ENCODE measurements at regions not wholly inside any gene's neighbourhood (a gene's known extent, or its start where the extent isn't known, plus 50 kb on each side); places are given as distances from the start of the nearest gene placed in this dataset.

- TF ChIP-seq GATA1 (IDR thresholded peaks at IDR 0.05; ENCODE audit: low read depth, low read length) (no peak), POLR2A (IDR thresholded peaks at IDR 0.05; ENCODE audit: low read length) (no peak)
- DNase-seq = no peak
Measured at GRCh38 chr12:14243941-14244340, 121.5 kb upstream of the ATF7IP start.

GRCh38 chr12:14244876-14245669 lies 120.4 kb upstream of the ATF7IP start:
- TF ChIP-seq GATA1 (IDR thresholded peaks at IDR 0.05; ENCODE audit: low read depth, low read length) (no peak), POLR2A (IDR thresholded peaks at IDR 0.05; ENCODE audit: low read length) (no peak)
- DNase-seq = no peak

GRCh38 chr12:14247166-14247565 lies 118.3 kb upstream of the ATF7IP start:
- TF ChIP-seq GATA1 (IDR thresholded peaks at IDR 0.05; ENCODE audit: low read depth, low read length) = no peak
- TF ChIP-seq POLR2A (IDR thresholded peaks at IDR 0.05; ENCODE audit: low read length) = no peak
- DNase-seq = no peak

- TF ChIP-seq POLR2A (IDR thresholded peaks at IDR 0.05; ENCODE audit: low read length) (no peak), GATA1 (IDR thresholded peaks at IDR 0.05; ENCODE audit: low read depth, low read length) (no peak)
- DNase-seq = no peak
Measured at GRCh38 chr12:14249368-14249767, 116.1 kb upstream of the ATF7IP start.

- TF ChIP-seq POLR2A (IDR thresholded peaks at IDR 0.05; ENCODE audit: low read length) (no peak), GATA1 (IDR thresholded peaks at IDR 0.05; ENCODE audit: low read depth, low read length) (no peak)
- no peak for DNase-seq
Measured at GRCh38 chr12:14252697-14253096, 112.8 kb upstream of the ATF7IP start.

GRCh38 chr12:14253496-14253895 lies 112.0 kb upstream of the ATF7IP start:
- DNase-seq = no peak
- no peak for TF ChIP-seq POLR2A (IDR thresholded peaks at IDR 0.05; ENCODE audit: low read length)
- no peak for TF ChIP-seq GATA1 (IDR thresholded peaks at IDR 0.05; ENCODE audit: low read depth, low read length)

- no peak for DNase-seq
- TF ChIP-seq GATA1 (IDR thresholded peaks at IDR 0.05; ENCODE audit: low read depth, low read length) = no peak
- TF ChIP-seq POLR2A (IDR thresholded peaks at IDR 0.05; ENCODE audit: low read length) = no peak
Measured at GRCh38 chr12:14254781-14255180, 110.7 kb upstream of the ATF7IP start.

- no peak for DNase-seq
- TF ChIP-seq GATA1 (IDR thresholded peaks at IDR 0.05; ENCODE audit: low read depth, low read length) (no peak), POLR2A (IDR thresholded peaks at IDR 0.05; ENCODE audit: low read length) (no peak)
Measured at GRCh38 chr12:14256121-14256520, 109.4 kb upstream of the ATF7IP start.

- peak; percentile 85 to 87 for DNase-seq
- TF ChIP-seq GATA1 (IDR thresholded peaks at IDR 0.05; ENCODE audit: low read depth, low read length) = no peak
Measured at GRCh38 chr12:14256555-14257169, 108.8 kb upstream of the ATF7IP start.

GRCh38 chr12:14257303-14257733 lies 108.2 kb upstream of the ATF7IP start:
- no peak for TF ChIP-seq GATA1 (IDR thresholded peaks at IDR 0.05; ENCODE audit: low read depth, low read length)
- DNase-seq = peak in 1 of 2 experiments; percentile 33

GRCh38 chr12:14257734-14258574 lies 107.5 kb upstream of the ATF7IP start:
- no peak for TF ChIP-seq POLR2A (IDR thresholded peaks at IDR 0.05; ENCODE audit: low read length)
- no peak for TF ChIP-seq GATA1 (IDR thresholded peaks at IDR 0.05; ENCODE audit: low read depth, low read length)
- DNase-seq = peak; percentile 76 to 85

GRCh38 chr12:14258575-14258940 lies 106.9 kb upstream of the ATF7IP start:
- no peak for DNase-seq
- TF ChIP-seq GATA1 (IDR thresholded peaks at IDR 0.05; ENCODE audit: low read depth, low read length) (no peak), POLR2A (IDR thresholded peaks at IDR 0.05; ENCODE audit: low read length) (no peak)

- no peak for TF ChIP-seq GATA1 (IDR thresholded peaks at IDR 0.05; ENCODE audit: low read depth, low read length)
- TF ChIP-seq POLR2A (IDR thresholded peaks at IDR 0.05; ENCODE audit: low read length) = no peak
- no peak for DNase-seq
Measured at GRCh38 chr12:14259481-14260010, 105.9 kb upstream of the ATF7IP start.
